OCI-LY1 (cell line): ENCODE measurements at regions not wholly inside any gene's neighbourhood (a gene's known extent, or its start where the extent isn't known, plus 50 kb on each side); places are given as distances from the start of the nearest gene placed in this dataset.

Experiments used
- H2AFZ ChIP-seq: fragments of 200-600 bp; sonication (generic), shearing (Covaris generic); 2 replicates; pipeline ENCODE4 v1.6.0; 2014; ENCODE audit warnings: antibody characterized with exemption, mild to moderate bottlenecking, low read length
- H3F3A ChIP-seq: fragments of 200-600 bp; sonication (generic), shearing (Covaris generic); 2 replicates; pipeline ENCODE4 v1.6.0; 2014; ENCODE audit warnings: mild to moderate bottlenecking, antibody characterized with exemption, low read length, moderate library complexity; ENCODE audit not compliant: insufficient read depth
- H3K27ac ChIP-seq: fragments of 200-600 bp; sonication (generic); 2 replicates; pipeline ENCODE4 v1.5.1; 2014; ENCODE audit warnings: low read length, mixed run types, mild to moderate bottlenecking, low read depth; ENCODE audit not compliant: poor library complexity, severe bottlenecking
- H3K27me3 ChIP-seq: fragments of 200-600 bp; sonication (generic); 2 replicates; pipeline ENCODE4 v1.6.0; 2014; ENCODE audit warnings: antibody characterized with exemption, mild to moderate bottlenecking, low read length, moderate library complexity; ENCODE audit not compliant: insufficient read depth
- H3K36me3 ChIP-seq: fragments of 200-600 bp; sonication (generic); 2 replicates; pipeline ENCODE4 v1.6.1; 2014; ENCODE audit warnings: mild to moderate bottlenecking, antibody characterized with exemption, low read length, moderate library complexity, mixed read lengths; ENCODE audit not compliant: insufficient read depth
- H3K4me1 ChIP-seq: fragments of 200-600 bp; sonication (generic); 2 replicates; pipeline ENCODE4 v1.5.1; 2014; ENCODE audit warnings: mild to moderate bottlenecking, low read length, moderate library complexity; ENCODE audit not compliant: insufficient read depth, severe bottlenecking
- H3K4me2 ChIP-seq: fragments of 200-600 bp; sonication (generic), shearing (Covaris generic); 2 replicates; pipeline ENCODE4 v1.6.1; 2014; ENCODE audit warnings: low read length
- H3K4me3 ChIP-seq: fragments of 200-600 bp; sonication (generic); 2 replicates; pipeline ENCODE4 v1.5.1; 2014; ENCODE audit warnings: low read length, low read depth, mild to moderate bottlenecking, mixed read lengths; ENCODE audit not compliant: poor library complexity, severe bottlenecking
- H3K79me2 ChIP-seq: fragments of 200-600 bp; shearing (Covaris generic); 2 replicates; pipeline ENCODE4 v1.6.1; 2016; ENCODE audit warnings: mixed run types, low read length, mixed read lengths; ENCODE audit not compliant: insufficient read depth
- H3K9ac ChIP-seq: fragments of 200-600 bp; sonication (generic), shearing (Covaris generic); 2 replicates; pipeline ENCODE4 v1.6.1; 2014; ENCODE audit warnings: mild to moderate bottlenecking, low read length, mixed read lengths
- H3K9me2 ChIP-seq: fragments of 200-600 bp; sonication (generic), shearing (Covaris generic); 2 replicates; pipeline ENCODE4 v1.6.1; 2014; ENCODE audit warnings: low read depth, mild to moderate bottlenecking, low read length, mixed read lengths
- H3K9me3 ChIP-seq: fragments of 200-600 bp; shearing (Covaris generic); 2 replicates; pipeline ENCODE4 v1.6.1; 2014; ENCODE audit warnings: low read length, mixed read lengths
- H4K20me1 ChIP-seq: fragments of 200-600 bp; sonication (generic), shearing (Covaris generic); 2 replicates; pipeline ENCODE4 v1.6.0; 2016; ENCODE audit warnings: mild to moderate bottlenecking, low read length; ENCODE audit not compliant: insufficient read depth
- EZH2 ChIP-seq: fragments of 200-600 bp; sonication (generic), shearing (Covaris generic); IDR thresholded peaks from 2 replicates; pipeline ENCODE4 v1.8.0; 2017; ENCODE audit warnings: borderline replicate concordance, mixed run types, mild to moderate bottlenecking, antibody characterized with exemption, low read length, moderate library complexity, mixed read lengths
- TF ChIP-seq, protein P1 (sequence below): fragments of 200-600 bp; sonication (generic), shearing (Covaris generic); IDR thresholded peaks from 2 replicates; pipeline ENCODE4 v1.5.1; 2017; ENCODE audit warnings: mild to moderate bottlenecking, antibody characterized with exemption, low read length, moderate library complexity, mixed read lengths

- Histone ChIP-seq H3K9me2 (no peaks in the 10 kb centered on the region), H3K27me3 (no peaks in the 10 kb centered on the region), H3K27ac (peak overlapping the region; percentile 82), H3K4me3 (no peak overlapping the region), H3K9ac (peak overlapping the region; percentile 30; the same call in 1 of the 2 replicates), H3K36me3 (no peaks in the 10 kb centered on the region), H3K4me2 (peak overlapping the region; percentile 55; the same call in 1 of the 2 replicates), H3K9me3 (no peaks in the 10 kb centered on the region), H3F3A (no peaks in the 10 kb centered on the region), H4K20me1 (no peaks in the 10 kb centered on the region), H3K79me2 (no peaks in the 10 kb centered on the region), H3K4me1 (peaks cover 70% of the 10 kb centered on the region), H2AFZ (peak overlapping the region; percentile 50)
- TF ChIP-seq, protein P1, sequence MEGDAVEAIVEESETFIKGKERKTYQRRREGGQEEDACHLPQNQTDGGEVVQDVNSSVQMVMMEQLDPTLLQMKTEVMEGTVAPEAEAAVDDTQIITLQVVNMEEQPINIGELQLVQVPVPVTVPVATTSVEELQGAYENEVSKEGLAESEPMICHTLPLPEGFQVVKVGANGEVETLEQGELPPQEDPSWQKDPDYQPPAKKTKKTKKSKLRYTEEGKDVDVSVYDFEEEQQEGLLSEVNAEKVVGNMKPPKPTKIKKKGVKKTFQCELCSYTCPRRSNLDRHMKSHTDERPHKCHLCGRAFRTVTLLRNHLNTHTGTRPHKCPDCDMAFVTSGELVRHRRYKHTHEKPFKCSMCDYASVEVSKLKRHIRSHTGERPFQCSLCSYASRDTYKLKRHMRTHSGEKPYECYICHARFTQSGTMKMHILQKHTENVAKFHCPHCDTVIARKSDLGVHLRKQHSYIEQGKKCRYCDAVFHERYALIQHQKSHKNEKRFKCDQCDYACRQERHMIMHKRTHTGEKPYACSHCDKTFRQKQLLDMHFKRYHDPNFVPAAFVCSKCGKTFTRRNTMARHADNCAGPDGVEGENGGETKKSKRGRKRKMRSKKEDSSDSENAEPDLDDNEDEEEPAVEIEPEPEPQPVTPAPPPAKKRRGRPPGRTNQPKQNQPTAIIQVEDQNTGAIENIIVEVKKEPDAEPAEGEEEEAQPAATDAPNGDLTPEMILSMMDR: no peak
- TF ChIP-seq EZH2: no peak
Observed at GRCh38 chr2:145184741-145185651, 665.1 kb upstream of the ZEB2 start.

- Histone ChIP-seq H3K4me2 (no peak overlapping the region), H3K79me2 (no peaks in the 10 kb centered on the region), H2AFZ (no peak overlapping the region), H3K9me2 (no peaks in the 10 kb centered on the region), H3K27ac (no peak overlapping the region), H3K4me1 (peaks cover 41% of the 10 kb centered on the region), H3K36me3 (no peaks in the 10 kb centered on the region), H3K9ac (no peak overlapping the region), H3K4me3 (no peak overlapping the region), H4K20me1 (no peaks in the 10 kb centered on the region), H3F3A (no peaks in the 10 kb centered on the region), H3K27me3 (no peaks in the 10 kb centered on the region), H3K9me3 (no peaks in the 10 kb centered on the region)
- TF ChIP-seq EZH2: no peak
- TF ChIP-seq, protein P1: no peak
Observed at GRCh38 chr2:145169285-145169684, 649.4 kb upstream of the ZEB2 start.

GRCh38 chr2:145168091-145168490, 648.2 kb upstream of the ZEB2 start:
- peak overlapping the region; percentile 32; the same call in 1 of the 2 replicates for H3K9ac ChIP-seq
- H3K79me2 ChIP-seq: no peaks in the 10 kb centered on the region
- H3K36me3 ChIP-seq: no peaks in the 10 kb centered on the region
- H3K4me1 ChIP-seq: peaks cover 41% of the 10 kb centered on the region
- peak overlapping the region; percentile 85; the same call in 1 of the 2 replicates for H2AFZ ChIP-seq
- peak overlapping the region; percentile 28 for H3K4me2 ChIP-seq
- H3K4me3 ChIP-seq: peak overlapping the region; percentile 17
- H3K9me3 ChIP-seq: no peaks in the 10 kb centered on the region
- H4K20me1 ChIP-seq: no peaks in the 10 kb centered on the region
- H3K9me2 ChIP-seq: no peaks in the 10 kb centered on the region
- H3F3A ChIP-seq: no peaks in the 10 kb centered on the region
- H3K27ac ChIP-seq: peak overlapping the region; percentile 62
- no peaks in the 10 kb centered on the region for H3K27me3 ChIP-seq
- TF ChIP-seq, protein P1: no peak
- TF ChIP-seq EZH2: no peak
